Esophagus squamous epithelium (tissue), 5 donors: ENCODE measurements at regions not wholly inside any gene's neighbourhood (a gene's known extent, or its start where the extent isn't known, plus 50 kb on each side); places are given as distances from the start of the nearest gene placed in this dataset.

Source experiments
- DNase-seq: peaks from one replicate; lab custom pipeline; 2025; lab: John Stamatoyannopoulos, UW
- H3K27ac ChIP-seq, 4 donors: fragments of 200-600 bp; sonication (generic); one replicate each; pipeline ENCODE4 v1.5.1; 2016 to 2019; ENCODE audit warnings: mild to moderate bottlenecking in 1 of 4
- H3K27me3 ChIP-seq, 4 donors: fragments of 200-600 bp; sonication (generic); 1 replicate in 3 of 4; 2 replicates in 1 of 4; pipeline versions ENCODE4 v1.5.1 to v1.6.0; 2017 to 2021; ENCODE audit warnings: antibody characterized with exemption in 1 of 4
- H3K36me3 ChIP-seq, 3 donors: fragments of 200-600 bp; sonication (generic); one replicate each; pipeline ENCODE4 v1.5.1; 2016 to 2019
- H3K4me1 ChIP-seq, 3 donors: fragments of 200-600 bp; sonication (generic); one replicate each; pipeline ENCODE4 v1.5.1; 2017 to 2019
- H3K4me3 ChIP-seq, 4 donors: fragments of 200-600 bp; sonication (generic); 1 replicate in 3 of 4; 2 replicates in 1 of 4; pipeline ENCODE4 v1.5.1; 2016 to 2019; ENCODE audit warnings: mild to moderate bottlenecking in 2 of 4, moderate library complexity in 1 of 4
- H3K9me3 ChIP-seq, 3 donors: fragments of 200-600 bp; sonication (generic); one replicate each; pipeline ENCODE4 v1.5.1; 2016 to 2019
- POLR2A ChIP-seq, 4 donors: fragments of 450-650 bp; IDR thresholded peaks; one replicate each; pipeline ENCODE4 v1.6.1; 2017; ENCODE audit warnings: antibody characterized with exemption in 4 of 4, mild to moderate bottlenecking in 4 of 4, moderate library complexity in 3 of 4
- WGBS, 2 donors: methylation state at CpG; one replicate each; pipeline ENCODE4 v1.1.5; 2018; 5-methylcytosine and 5-hydroxymethylcytosine counted together
- intact Hi-C: fragments of 100-400 bp; cut with DNase I; formaldehyde crosslinking; loops from one replicate; pipeline ENCODE4 v1.15.0; 2022
- TF ChIP-seq, protein P1 (sequence below), 6 experiments: fragments of 450-650 bp in 4 of 6; fragments of 200-600 bp in 2 of 6; sonication (generic) in 2 of 6; IDR thresholded peaks; one replicate each; pipeline ENCODE4 v1.5.1; 2016 to 2019; ENCODE audit warnings: antibody characterized with exemption in 6 of 6, mild to moderate bottlenecking in 4 of 6, moderate library complexity in 4 of 6
- donor health status: DM: yes; HTN: yes; CAD: no.

DNA sequence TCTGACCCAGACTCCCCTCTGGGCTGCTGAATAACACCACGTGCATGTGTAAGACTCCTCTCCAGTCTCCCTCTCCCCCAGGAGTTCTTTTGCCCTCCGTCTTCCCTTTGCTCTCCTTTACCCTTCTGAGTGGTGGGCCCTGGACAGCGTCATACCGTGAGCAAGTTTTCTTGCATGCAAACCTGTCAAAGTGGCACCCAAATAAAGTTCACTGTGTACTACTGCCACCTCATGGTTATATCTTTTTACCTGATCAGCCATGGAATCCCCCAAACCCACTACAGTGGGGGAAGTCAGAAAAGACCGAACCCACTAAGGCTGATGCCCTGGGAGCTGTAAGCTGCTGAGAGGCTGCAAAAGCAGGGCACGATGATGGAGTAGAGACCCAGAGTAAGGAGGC, 131.1 kb upstream of the VRK1 start:
- no peak overlapping the region for H3K4me3 ChIP-seq
- H3K36me3 ChIP-seq = no peaks in the 10 kb centered on the region
- intact Hi-C loops = no loop called here
- no peak overlapping the region for H3K27ac ChIP-seq
- TF ChIP-seq POLR2A (IDR thresholded peaks at IDR 0.05) = no peak
- TF ChIP-seq, protein P1, sequence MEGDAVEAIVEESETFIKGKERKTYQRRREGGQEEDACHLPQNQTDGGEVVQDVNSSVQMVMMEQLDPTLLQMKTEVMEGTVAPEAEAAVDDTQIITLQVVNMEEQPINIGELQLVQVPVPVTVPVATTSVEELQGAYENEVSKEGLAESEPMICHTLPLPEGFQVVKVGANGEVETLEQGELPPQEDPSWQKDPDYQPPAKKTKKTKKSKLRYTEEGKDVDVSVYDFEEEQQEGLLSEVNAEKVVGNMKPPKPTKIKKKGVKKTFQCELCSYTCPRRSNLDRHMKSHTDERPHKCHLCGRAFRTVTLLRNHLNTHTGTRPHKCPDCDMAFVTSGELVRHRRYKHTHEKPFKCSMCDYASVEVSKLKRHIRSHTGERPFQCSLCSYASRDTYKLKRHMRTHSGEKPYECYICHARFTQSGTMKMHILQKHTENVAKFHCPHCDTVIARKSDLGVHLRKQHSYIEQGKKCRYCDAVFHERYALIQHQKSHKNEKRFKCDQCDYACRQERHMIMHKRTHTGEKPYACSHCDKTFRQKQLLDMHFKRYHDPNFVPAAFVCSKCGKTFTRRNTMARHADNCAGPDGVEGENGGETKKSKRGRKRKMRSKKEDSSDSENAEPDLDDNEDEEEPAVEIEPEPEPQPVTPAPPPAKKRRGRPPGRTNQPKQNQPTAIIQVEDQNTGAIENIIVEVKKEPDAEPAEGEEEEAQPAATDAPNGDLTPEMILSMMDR (IDR thresholded peaks at IDR 0.05) = no peak
- H3K27me3 ChIP-seq = no peaks in the 10 kb centered on the region
- no peaks in the 10 kb centered on the region for H3K9me3 ChIP-seq
- no peak for DNase-seq
- 67 to 78% methylated on average over 6 of the region's 6 CpGs for WGBS, 2 donors
- H3K4me1 ChIP-seq = peaks cover 6 to 24% (median 7%) of the 10 kb centered on the region in 3 donors

DNA sequence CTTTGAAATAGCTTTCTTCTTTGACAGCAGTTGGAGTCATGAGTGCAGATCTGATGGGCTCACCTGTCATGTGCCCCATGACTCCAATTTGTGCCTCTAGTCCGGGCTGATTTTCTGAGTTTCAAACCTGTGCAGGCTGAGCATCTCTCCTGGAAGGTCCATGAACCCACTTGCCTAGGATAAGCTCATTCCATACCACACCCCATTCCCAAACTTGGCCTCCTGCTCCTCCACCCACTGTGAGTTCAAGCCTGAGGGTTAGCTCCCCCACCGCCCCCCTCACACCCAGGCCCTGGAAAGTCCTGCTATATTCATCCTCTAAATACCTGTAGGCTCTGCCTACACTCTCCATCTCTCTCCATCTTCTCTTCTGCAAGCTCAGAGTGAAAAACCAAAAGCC, 126.8 kb upstream of the VRK1 start:
- no peaks in the 10 kb centered on the region for H3K36me3 ChIP-seq
- no peak overlapping the region for H3K4me3 ChIP-seq
- 77 to 85% methylated on average over 2 of the region's 2 CpGs for WGBS, 2 donors
- H3K9me3 ChIP-seq = no peaks in the 10 kb centered on the region
- no peaks in the 10 kb centered on the region for H3K4me1 ChIP-seq
- H3K27me3 ChIP-seq = no peaks in the 10 kb centered on the region
- TF ChIP-seq POLR2A (IDR thresholded peaks at IDR 0.05) = no peak
- TF ChIP-seq, protein P1 (IDR thresholded peaks at IDR 0.05) = no peak
- H3K27ac ChIP-seq = no peak overlapping the region
- DNase-seq = no peak
- intact Hi-C loops = no loop called here

DNA sequence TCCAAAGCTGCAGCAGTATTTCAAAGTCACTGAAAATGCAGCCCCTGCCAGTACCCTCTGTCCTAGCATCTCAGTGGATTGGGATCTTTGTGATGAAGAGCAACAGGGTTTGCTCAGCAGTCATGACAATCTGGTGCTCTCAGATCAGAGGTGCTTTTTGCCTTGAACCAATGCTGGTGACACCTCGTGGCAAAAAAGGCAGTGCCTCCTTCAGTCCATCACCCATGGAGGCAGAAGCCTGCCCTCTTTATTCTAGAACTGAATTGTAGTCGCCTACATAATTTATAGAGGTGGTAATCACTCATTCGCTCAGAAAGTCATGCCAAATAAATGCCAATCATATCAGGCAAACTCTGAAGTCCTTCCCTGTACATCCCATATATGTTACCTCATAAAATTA, 126.0 kb upstream of the VRK1 start:
- Histone ChIP-seq H3K27me3 (no peaks in the 10 kb centered on the region), H3K4me1 (peaks cover 0 to 4% (median 0%) of the 10 kb centered on the region in 3 donors), H3K4me3 (no peak overlapping the region), H3K27ac (no peak overlapping the region), H3K36me3 (no peaks in the 10 kb centered on the region), H3K9me3 (no peaks in the 10 kb centered on the region)
- no peak for DNase-seq
- intact Hi-C loops = no loop called here
- TF ChIP-seq, protein P1 (IDR thresholded peaks at IDR 0.05) = no peak
- no peak for TF ChIP-seq POLR2A (IDR thresholded peaks at IDR 0.05)
- WGBS, 2 donors = 62 to 69% methylated on average over 3 of the region's 3 CpGs

DNA sequence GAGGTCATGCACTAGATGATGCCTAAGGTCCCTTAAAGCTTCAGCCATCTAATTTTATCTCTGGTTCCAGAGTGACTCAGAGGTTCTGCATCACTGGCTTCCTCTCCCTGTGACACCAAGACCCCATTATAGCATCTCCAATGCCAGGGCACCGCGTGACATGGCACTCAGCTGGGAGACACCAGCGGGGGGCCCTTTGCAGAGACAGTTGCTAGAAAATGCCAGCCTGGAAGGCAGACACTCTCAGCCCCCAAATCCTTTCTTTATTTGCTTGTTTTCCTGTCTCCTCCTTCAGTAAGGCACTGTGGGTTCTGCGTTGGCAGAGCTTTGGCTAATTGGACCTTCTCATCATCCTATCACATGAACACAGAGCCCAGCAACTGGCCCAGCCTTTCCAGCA, 123.5 kb upstream of the VRK1 start:
- intact Hi-C loops = no loop called here
- Histone ChIP-seq H3K36me3 (no peaks in the 10 kb centered on the region), H3K27me3 (no peaks in the 10 kb centered on the region), H3K4me3 (no peak overlapping the region), H3K4me1 (peaks cover 0 to 8% (median 0%) of the 10 kb centered on the region in 3 donors), H3K9me3 (no peaks in the 10 kb centered on the region), H3K27ac (no peak overlapping the region)
- 91 to 95% methylated on average over 4 of the region's 4 CpGs for WGBS, 2 donors
- TF ChIP-seq, protein P1 (IDR thresholded peaks at IDR 0.05) = no peak
- no peak for TF ChIP-seq POLR2A (IDR thresholded peaks at IDR 0.05)
- no peak for DNase-seq

DNA sequence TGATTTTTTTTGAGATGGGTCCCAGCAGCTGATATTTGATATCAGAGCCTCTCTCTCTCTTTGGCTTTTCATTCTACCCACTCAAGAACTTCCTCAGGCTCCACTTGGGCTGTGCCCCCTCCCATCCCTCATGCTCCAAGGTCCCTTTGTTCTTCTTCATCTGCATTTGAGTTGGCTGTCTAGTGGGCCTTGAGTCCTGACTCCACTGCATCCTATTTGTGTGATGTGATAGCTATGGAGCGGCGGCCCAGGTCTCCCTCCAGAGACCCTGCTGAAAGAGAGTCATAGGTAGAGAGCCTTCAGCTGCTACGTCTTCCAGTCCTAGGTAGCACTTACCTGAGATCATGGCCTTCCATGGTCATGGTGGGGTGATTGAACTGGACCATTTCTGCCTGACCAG, 123.1 kb upstream of the VRK1 start:
- no peak for DNase-seq
- no peaks in the 10 kb centered on the region for H3K36me3 ChIP-seq
- intact Hi-C loops = no loop called here
- no peaks in the 10 kb centered on the region for H3K27me3 ChIP-seq
- peaks cover 0 to 8% (median 0%) of the 10 kb centered on the region in 3 donors for H3K4me1 ChIP-seq
- TF ChIP-seq, protein P1 (IDR thresholded peaks at IDR 0.05) = no peak
- TF ChIP-seq POLR2A (IDR thresholded peaks at IDR 0.05) = no peak
- no peaks in the 10 kb centered on the region for H3K9me3 ChIP-seq
- 67% methylated on average over 3 of the region's 3 CpGs; no CpG with 5 or more reads in 1 of the 2 donors for WGBS, 2 donors
- no peak overlapping the region for H3K27ac ChIP-seq
- no peak overlapping the region for H3K4me3 ChIP-seq
